ENCODE measurements at regions not wholly inside any gene's neighbourhood (a gene's known extent, or its start where the extent isn't known, plus 50 kb on each side); places are given as distances from the start of the nearest gene placed in this dataset.

DNA sequence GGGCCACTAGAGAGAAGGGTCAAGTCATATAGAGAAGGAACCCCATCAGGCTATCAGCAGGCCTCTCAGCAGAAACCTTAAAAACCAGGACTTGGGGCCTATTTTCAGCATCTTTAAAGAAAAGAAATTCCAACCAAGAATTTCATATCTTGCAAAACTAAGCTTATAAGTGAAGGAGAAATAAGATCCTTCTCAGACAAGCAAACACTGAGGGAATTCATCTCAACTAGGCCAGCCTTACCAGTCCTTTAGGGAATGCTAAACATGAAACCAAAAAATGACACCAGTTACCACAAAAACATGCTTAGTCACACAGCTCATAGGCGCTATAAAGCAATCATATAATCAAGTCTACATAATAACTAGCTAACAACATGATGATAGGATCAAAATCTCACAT is 407.1 kb downstream of the LRRC70 start:
- H3K4me3 ChIP-seq (ENCODE audit: low read length): no peak overlapping the region
- ChIA-PET CTCF (no interaction called here), POLR2A (no interaction called here)
- no peaks in the 10 kb centered on the region for H3K4me1 ChIP-seq (ENCODE audit: insufficient read depth, low read length)
- Mint-ChIP-seq H3K4me1 (no peaks in the 10 kb centered on the region), H3K36me3 (peaks cover 0 to 2% (median 0%) of the 10 kb centered on the region in 3 donors), H3K9me3 (peaks cover 6 to 31% (median 11%) of the 10 kb centered on the region in 5 donors), H3K27ac (no peak overlapping the region), H3K4me3 (no peak overlapping the region), H3K27me3 (no peaks in the 10 kb centered on the region)
- H3K36me3 ChIP-seq (ENCODE audit: insufficient read depth, low read length): no peaks in the 10 kb centered on the region
- no peaks in the 10 kb centered on the region for H3K9me3 ChIP-seq (ENCODE audit: low read length)
- H3K27me3 ChIP-seq (ENCODE audit: insufficient read depth, low read length, poor library complexity, severe bottlenecking): no peaks in the 10 kb centered on the region
- H3K27ac ChIP-seq (ENCODE audit: low read depth, low read length): no peak overlapping the region
- DNase-seq: no peak

DNA sequence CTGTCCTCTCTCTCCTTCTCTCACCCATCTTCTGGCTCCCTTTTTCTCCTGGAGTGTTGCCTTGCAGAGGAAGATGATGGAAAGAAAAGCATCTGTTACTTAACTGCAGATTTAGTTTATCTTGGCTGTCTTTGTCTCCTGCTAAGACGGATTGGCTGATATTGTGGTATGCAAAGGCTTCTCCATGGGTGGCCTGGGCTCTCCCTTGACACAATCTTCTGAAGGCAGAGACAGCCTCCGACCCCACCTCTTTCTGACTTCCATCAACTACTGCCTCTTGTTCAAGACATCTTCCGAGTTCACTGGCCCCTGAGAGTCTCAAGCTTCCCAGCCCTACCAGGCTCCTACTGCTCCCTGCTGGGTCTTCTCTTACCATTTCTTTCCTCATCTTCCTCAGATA is 403.7 kb downstream of the LRRC70 start:
- H3K27ac Mint-ChIP-seq: peak overlapping the region in 1 of 8 donors; percentile 2
- CTCF ChIA-PET: no interaction called here
- H3K4me1 Mint-ChIP-seq: no peaks in the 10 kb centered on the region

GRCh38 chr5:62980884-62981283 is 402.3 kb downstream of the LRRC70 start:
- no peak overlapping the region for H3K27ac ChIP-seq (ENCODE audit: low read depth, low read length)
- no peaks in the 10 kb centered on the region for H3K27me3 ChIP-seq (ENCODE audit: insufficient read depth, low read length, poor library complexity, severe bottlenecking)
- no peak overlapping the region for H3K4me3 ChIP-seq (ENCODE audit: low read length)
- H3K36me3 ChIP-seq (ENCODE audit: insufficient read depth, low read length): no peaks in the 10 kb centered on the region
- Mint-ChIP-seq H3K27me3 (no peaks in the 10 kb centered on the region), H3K4me1 (no peaks in the 10 kb centered on the region), H3K27ac (no peak overlapping the region), H3K9me3 (peaks cover under 1 to 12% (median 6%) of the 10 kb centered on the region in 5 donors), H3K4me3 (no peak overlapping the region), H3K36me3 (peaks cover 0 to 2% (median 0%) of the 10 kb centered on the region in 3 donors)
- DNase-seq: no peak
- ChIA-PET CTCF (no interaction called here), POLR2A (no interaction called here)
- H3K9me3 ChIP-seq (ENCODE audit: low read length): no peaks in the 10 kb centered on the region
- H3K4me1 ChIP-seq (ENCODE audit: insufficient read depth, low read length): no peaks in the 10 kb centered on the region

More for the DNA sequence above, 403.7 kb downstream of the LRRC70 start:
- H3K4me3 ChIP-seq (ENCODE audit: low read length): no peak overlapping the region
- H3K27me3 ChIP-seq (ENCODE audit: insufficient read depth, low read length, poor library complexity, severe bottlenecking): no peaks in the 10 kb centered on the region
- Mint-ChIP-seq H3K4me3 (no peak overlapping the region), H3K36me3 (peaks cover 0 to 2% (median 0%) of the 10 kb centered on the region in 3 donors), H3K9me3 (peaks cover 6 to 24% (median 10%) of the 10 kb centered on the region in 5 donors), H3K27me3 (no peaks in the 10 kb centered on the region)
- no peaks in the 10 kb centered on the region for H3K4me1 ChIP-seq (ENCODE audit: insufficient read depth, low read length)
- no peaks in the 10 kb centered on the region for H3K9me3 ChIP-seq (ENCODE audit: low read length)
- POLR2A ChIA-PET: no interaction called here
- H3K27ac ChIP-seq (ENCODE audit: low read depth, low read length): no peak overlapping the region
- DNase-seq: no peak
- H3K36me3 ChIP-seq (ENCODE audit: insufficient read depth, low read length): no peaks in the 10 kb centered on the region

- no peak for DNase-seq
- Mint-ChIP-seq H3K27ac (no peak overlapping the region), H3K27me3 (no peaks in the 10 kb centered on the region), H3K36me3 (peaks cover 0 to 2% (median 0%) of the 10 kb centered on the region in 3 donors), H3K9me3 (peaks cover 0 to 2% (median 0%) of the 10 kb centered on the region in 5 donors), H3K4me3 (no peak overlapping the region), H3K4me1 (no peaks in the 10 kb centered on the region)
- POLR2A ChIA-PET: no interaction called here
- Histone ChIP-seq H3K4me1 (ENCODE audit: insufficient read depth, low read length) (no peaks in the 10 kb centered on the region), H3K9me3 (ENCODE audit: low read length) (no peaks in the 10 kb centered on the region), H3K36me3 (ENCODE audit: insufficient read depth, low read length) (no peaks in the 10 kb centered on the region), H3K27me3 (ENCODE audit: insufficient read depth, low read length, poor library complexity, severe bottlenecking) (no peaks in the 10 kb centered on the region), H3K27ac (ENCODE audit: low read depth, low read length) (no peak overlapping the region), H3K4me3 (ENCODE audit: low read length) (no peak overlapping the region)
- CTCF ChIA-PET: no interaction called here
Observed at GRCh38 chr5:62979472-62979871, 400.9 kb downstream of the LRRC70 start.

DNA sequence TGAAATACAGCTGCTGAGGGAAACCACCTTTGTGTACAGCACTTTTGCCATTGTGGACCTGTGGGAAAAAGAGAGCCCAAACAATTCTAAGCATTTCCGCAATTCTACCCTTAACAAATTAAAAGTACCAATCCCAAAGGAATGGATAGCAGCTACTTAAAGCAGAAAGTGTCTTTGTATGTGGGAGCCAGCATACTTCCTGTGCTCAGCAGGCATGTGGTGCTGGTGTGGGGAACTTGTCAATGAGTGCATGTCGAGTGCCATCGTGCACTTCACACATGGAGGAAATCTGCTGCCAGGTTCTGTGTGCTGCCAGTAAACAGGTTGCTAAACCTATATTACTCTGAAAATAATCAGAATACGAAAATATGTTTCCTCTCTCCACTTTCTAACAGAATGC is 399.0 kb downstream of the LRRC70 start:
- H3K27me3 ChIP-seq (ENCODE audit: insufficient read depth, low read length, poor library complexity, severe bottlenecking): no peaks in the 10 kb centered on the region
- no peaks in the 10 kb centered on the region for H3K36me3 ChIP-seq (ENCODE audit: insufficient read depth, low read length)
- no peak overlapping the region for H3K27ac ChIP-seq (ENCODE audit: low read depth, low read length)
- Mint-ChIP-seq H3K27me3 (no peaks in the 10 kb centered on the region), H3K36me3 (peaks cover 0 to 2% (median 0%) of the 10 kb centered on the region in 3 donors), H3K4me1 (no peaks in the 10 kb centered on the region), H3K27ac (no peak overlapping the region), H3K9me3 (peaks cover 0 to 2% (median 0%) of the 10 kb centered on the region in 5 donors), H3K4me3 (no peak overlapping the region)
- no peaks in the 10 kb centered on the region for H3K4me1 ChIP-seq (ENCODE audit: insufficient read depth, low read length)
- no peak for DNase-seq
- ChIA-PET CTCF (no interaction called here), POLR2A (no interaction called here)
- no peak overlapping the region for H3K4me3 ChIP-seq (ENCODE audit: low read length)
- no peaks in the 10 kb centered on the region for H3K9me3 ChIP-seq (ENCODE audit: low read length)

GRCh38 chr5:62974623-62975022 is 396.0 kb downstream of the LRRC70 start:
- CTCF ChIA-PET: no interaction called here
- Histone ChIP-seq H3K4me1 (ENCODE audit: insufficient read depth, low read length) (no peaks in the 10 kb centered on the region), H3K27ac (ENCODE audit: low read depth, low read length) (no peak overlapping the region), H3K27me3 (ENCODE audit: insufficient read depth, low read length, poor library complexity, severe bottlenecking) (no peaks in the 10 kb centered on the region), H3K9me3 (ENCODE audit: low read length) (no peaks in the 10 kb centered on the region), H3K36me3 (ENCODE audit: insufficient read depth, low read length) (no peaks in the 10 kb centered on the region), H3K4me3 (ENCODE audit: low read length) (no peak overlapping the region)
- DNase-seq: no peak
- POLR2A ChIA-PET: no interaction called here
- Mint-ChIP-seq H3K27me3 (no peaks in the 10 kb centered on the region), H3K4me3 (no peak overlapping the region), H3K27ac (no peak overlapping the region), H3K4me1 (no peaks in the 10 kb centered on the region), H3K36me3 (no peaks in the 10 kb centered on the region), H3K9me3 (peaks cover 0 to 2% (median 0%) of the 10 kb centered on the region in 5 donors)

GRCh38 chr5:62969409-62970120 is 390.9 kb downstream of the LRRC70 start:
- H3K4me1 ChIP-seq (ENCODE audit: insufficient read depth, low read length): no peaks in the 10 kb centered on the region
- H3K27ac Mint-ChIP-seq: no peak overlapping the region
- no peak overlapping the region for H3K4me3 ChIP-seq (ENCODE audit: low read length)
- CTCF ChIA-PET: no interaction called here
- H3K9me3 ChIP-seq (ENCODE audit: low read length): no peaks in the 10 kb centered on the region
- peaks cover 0 to 13% (median 10%) of the 10 kb centered on the region in 5 donors for H3K9me3 Mint-ChIP-seq
- H3K36me3 Mint-ChIP-seq: no peaks in the 10 kb centered on the region
- H3K4me1 Mint-ChIP-seq: no peaks in the 10 kb centered on the region
- no peak overlapping the region for H3K27ac ChIP-seq (ENCODE audit: low read depth, low read length)
- H3K4me3 Mint-ChIP-seq: no peak overlapping the region
- DNase-seq: no peak
- H3K36me3 ChIP-seq (ENCODE audit: insufficient read depth, low read length): no peaks in the 10 kb centered on the region
- H3K27me3 Mint-ChIP-seq: no peaks in the 10 kb centered on the region
- H3K27me3 ChIP-seq (ENCODE audit: insufficient read depth, low read length, poor library complexity, severe bottlenecking): no peaks in the 10 kb centered on the region
- POLR2A ChIA-PET: no interaction called here

GRCh38 chr5:62964428-62964827 is 385.8 kb downstream of the LRRC70 start:
- H3K27ac Mint-ChIP-seq: no peak overlapping the region
- peaks cover 0 to 25% (median 16%) of the 10 kb centered on the region in 5 donors for H3K9me3 Mint-ChIP-seq
- ChIA-PET POLR2A (no interaction called here), CTCF (no interaction called here)
- peaks cover 0 to 2% of the 10 kb centered on the region in 2 donors for H3K27me3 Mint-ChIP-seq
- no peaks in the 10 kb centered on the region for H3K4me1 Mint-ChIP-seq
- H3K4me3 ChIP-seq (ENCODE audit: low read length): no peak overlapping the region
- H3K36me3 Mint-ChIP-seq: no peaks in the 10 kb centered on the region
- no peaks in the 10 kb centered on the region for H3K36me3 ChIP-seq (ENCODE audit: insufficient read depth, low read length)
- DNase-seq: no peak
- no peak overlapping the region for H3K27ac ChIP-seq (ENCODE audit: low read depth, low read length)
- H3K4me1 ChIP-seq (ENCODE audit: insufficient read depth, low read length): no peaks in the 10 kb centered on the region
- H3K27me3 ChIP-seq (ENCODE audit: insufficient read depth, low read length, poor library complexity, severe bottlenecking): no peaks in the 10 kb centered on the region
- H3K4me3 Mint-ChIP-seq: no peak overlapping the region
- no peaks in the 10 kb centered on the region for H3K9me3 ChIP-seq (ENCODE audit: low read length)

All from CD8-positive, alpha-beta memory T cell (primary cell).